SJCRH30 (cell line): ENCODE measurements at regions not wholly inside any gene's neighbourhood (a gene's known extent, or its start where the extent isn't known, plus 50 kb on each side); places are given as distances from the start of the nearest gene placed in this dataset.
"Not testable (repeated sequence)": the region's sequence is repeated elsewhere in the genome, so short reads cannot be mapped to it uniquely, and the experiment has no call there.

Experiments used
- DNase-seq, 2 experiments: peaks; one replicate each; pipeline ENCODE4 v3.0.0-alpha.2; 2015 to 2020
- H3K27ac ChIP-seq: fragments of 250-450 bp; sonication (Bioruptor Pico); 2 replicates; pipeline ENCODE4 v1.5.1; 2020; ENCODE audit warnings: mild to moderate bottlenecking, moderate library complexity
- H3K27me3 ChIP-seq: fragments of 250-450 bp; sonication (Bioruptor Pico); 2 replicates; pipeline ENCODE4 v1.5.1; 2020; ENCODE audit warnings: mild to moderate bottlenecking, moderate library complexity
- H3K36me3 ChIP-seq: fragments of 250-450 bp; sonication (Bioruptor Pico); 2 replicates; pipeline ENCODE4 v1.5.1; 2020; ENCODE audit warnings: mild to moderate bottlenecking, moderate library complexity
- H3K4me1 ChIP-seq: fragments of 250-450 bp; sonication (Bioruptor Pico); 2 replicates; pipeline ENCODE4 v1.5.1; 2020; ENCODE audit warnings: mild to moderate bottlenecking, moderate library complexity
- H3K4me3 ChIP-seq: fragments of 250-450 bp; sonication (Bioruptor Pico); 2 replicates; pipeline ENCODE4 v1.5.1; 2020; ENCODE audit warnings: mild to moderate bottlenecking, moderate library complexity
- H3K9me3 ChIP-seq: fragments of 250-450 bp; sonication (Bioruptor Pico); replicated peaks from 2 replicates; pipeline ENCODE4 v1.5.1; 2020; ENCODE audit warnings: mild to moderate bottlenecking, moderate library complexity

GRCh38 chr3:153818338-153818737 lies 302.9 kb upstream of the ARHGEF26 start:
- Histone ChIP-seq H3K9me3 (no peaks in the 10 kb centered on the region), H3K4me1 (no peaks in the 10 kb centered on the region), H3K27ac (no peak overlapping the region), H3K4me3 (no peak overlapping the region), H3K36me3 (no peaks in the 10 kb centered on the region), H3K27me3 (no peaks in the 10 kb centered on the region)
- no peak for DNase-seq

GRCh38 chr3:153820035-153820434 lies 301.2 kb upstream of the ARHGEF26 start:
- DNase-seq: no peak
- Histone ChIP-seq H3K36me3 (no peaks in the 10 kb centered on the region), H3K27me3 (no peaks in the 10 kb centered on the region), H3K9me3 (no peaks in the 10 kb centered on the region), H3K4me3 (no peak overlapping the region), H3K27ac (no peak overlapping the region), H3K4me1 (no peaks in the 10 kb centered on the region)

- DNase-seq: peak; percentile 66 to 79
- not testable (repeated sequence) for H3K36me3 ChIP-seq
These were observed 292.8 kb upstream of the ARHGEF26 start for GRCh38 chr3:153828346-153828745.

GRCh38 chr3:153829606-153830170 lies 291.5 kb upstream of the ARHGEF26 start:
- peaks cover 3% of the 10 kb centered on the region; the same call in 1 of the 2 replicates for H3K4me1 ChIP-seq
- H3K27ac ChIP-seq: no peak overlapping the region; the same call in 1 of the 2 replicates
- H3K27me3 ChIP-seq: no peaks in the 10 kb centered on the region
- no peaks in the 10 kb centered on the region for H3K36me3 ChIP-seq
- no peaks in the 10 kb centered on the region for H3K9me3 ChIP-seq
- no peak overlapping the region for H3K4me3 ChIP-seq
- no peak for DNase-seq

More at GRCh38 chr3:153828346-153828745, 292.8 kb upstream of the ARHGEF26 start:
- not testable (repeated sequence) for H3K4me1 ChIP-seq, H3K27me3 ChIP-seq, H3K4me3 ChIP-seq, H3K9me3 ChIP-seq
- H3K27ac ChIP-seq: peak overlapping the region; percentile 70

GRCh38 chr3:153830552-153830951 lies 290.6 kb upstream of the ARHGEF26 start:
- no peak for DNase-seq
- no peaks in the 10 kb centered on the region for H3K36me3 ChIP-seq
- no peak overlapping the region for H3K4me3 ChIP-seq
- H3K9me3 ChIP-seq: no peaks in the 10 kb centered on the region
- H3K4me1 ChIP-seq: peaks cover 3% of the 10 kb centered on the region; the same call in 1 of the 2 replicates
- H3K27me3 ChIP-seq: no peaks in the 10 kb centered on the region
- H3K27ac ChIP-seq: no peak overlapping the region

GRCh38 chr3:153835540-153835939 lies 285.6 kb upstream of the ARHGEF26 start:
- H3K9me3 ChIP-seq: no peaks in the 10 kb centered on the region
- DNase-seq: no peak
- no peak overlapping the region for H3K4me3 ChIP-seq
- H3K4me1 ChIP-seq: no peaks in the 10 kb centered on the region
- no peak overlapping the region for H3K27ac ChIP-seq
- no peaks in the 10 kb centered on the region for H3K36me3 ChIP-seq
- no peaks in the 10 kb centered on the region for H3K27me3 ChIP-seq

- Histone ChIP-seq H3K36me3 (no peaks in the 10 kb centered on the region), H3K9me3 (no peaks in the 10 kb centered on the region), H3K27ac (no peak overlapping the region), H3K4me1 (no peaks in the 10 kb centered on the region), H3K27me3 (no peaks in the 10 kb centered on the region), H3K4me3 (no peak overlapping the region)
- DNase-seq: no peak
These were observed 280.7 kb upstream of the ARHGEF26 start for GRCh38 chr3:153840487-153840886.

- DNase-seq: no peak
- H3K4me1 ChIP-seq: no peaks in the 10 kb centered on the region
- no peaks in the 10 kb centered on the region for H3K27me3 ChIP-seq
- H3K27ac ChIP-seq: no peak overlapping the region
- H3K4me3 ChIP-seq: no peak overlapping the region
- H3K9me3 ChIP-seq: no peaks in the 10 kb centered on the region
- H3K36me3 ChIP-seq: no peaks in the 10 kb centered on the region
These were observed 277.2 kb upstream of the ARHGEF26 start for GRCh38 chr3:153843994-153844393.

- H3K9me3 ChIP-seq: no peaks in the 10 kb centered on the region
- DNase-seq: no peak
These were observed 275.9 kb upstream of the ARHGEF26 start for GRCh38 chr3:153845311-153845710.

GRCh38 chr3:153848702-153849101 lies 272.5 kb upstream of the ARHGEF26 start:
- no peak for DNase-seq
- H3K27ac ChIP-seq: no peak overlapping the region

More at GRCh38 chr3:153845311-153845710, 275.9 kb upstream of the ARHGEF26 start:
- no peak overlapping the region for H3K27ac ChIP-seq
- H3K36me3 ChIP-seq: no peaks in the 10 kb centered on the region
- no peaks in the 10 kb centered on the region for H3K27me3 ChIP-seq
- H3K4me1 ChIP-seq: no peaks in the 10 kb centered on the region
- H3K4me3 ChIP-seq: no peak overlapping the region

GRCh38 chr3:153852355-153852754 lies 268.8 kb upstream of the ARHGEF26 start:
- H3K36me3 ChIP-seq: no peaks in the 10 kb centered on the region
- no peaks in the 10 kb centered on the region for H3K9me3 ChIP-seq
- no peaks in the 10 kb centered on the region for H3K4me1 ChIP-seq
- H3K27ac ChIP-seq: no peak overlapping the region
- no peak for DNase-seq
- no peak overlapping the region for H3K4me3 ChIP-seq
- H3K27me3 ChIP-seq: no peaks in the 10 kb centered on the region

More at GRCh38 chr3:153848702-153849101, 272.5 kb upstream of the ARHGEF26 start:
- H3K27me3 ChIP-seq: no peaks in the 10 kb centered on the region
- no peaks in the 10 kb centered on the region for H3K4me1 ChIP-seq
- H3K9me3 ChIP-seq: no peaks in the 10 kb centered on the region
- H3K4me3 ChIP-seq: no peak overlapping the region
- no peaks in the 10 kb centered on the region for H3K36me3 ChIP-seq

- H3K27ac ChIP-seq: no peak overlapping the region
- no peaks in the 10 kb centered on the region for H3K27me3 ChIP-seq
- DNase-seq: no peak
- H3K36me3 ChIP-seq: no peaks in the 10 kb centered on the region
- H3K9me3 ChIP-seq: no peaks in the 10 kb centered on the region
- no peak overlapping the region for H3K4me3 ChIP-seq
- H3K4me1 ChIP-seq: no peaks in the 10 kb centered on the region
These were observed 268.0 kb upstream of the ARHGEF26 start for GRCh38 chr3:153853163-153853562.

- H3K4me1 ChIP-seq: no peaks in the 10 kb centered on the region
- H3K27me3 ChIP-seq: no peaks in the 10 kb centered on the region
- no peak overlapping the region for H3K4me3 ChIP-seq
- DNase-seq: peak in 1 of 2 experiments; percentile 8
- no peak overlapping the region for H3K27ac ChIP-seq
- H3K36me3 ChIP-seq: no peaks in the 10 kb centered on the region
- no peaks in the 10 kb centered on the region for H3K9me3 ChIP-seq
These were observed 265.4 kb upstream of the ARHGEF26 start for GRCh38 chr3:153855772-153856171.

- no peak overlapping the region for H3K27ac ChIP-seq
- H3K36me3 ChIP-seq: no peaks in the 10 kb centered on the region
- no peak for DNase-seq
- no peak overlapping the region for H3K4me3 ChIP-seq
- no peaks in the 10 kb centered on the region for H3K9me3 ChIP-seq
- H3K27me3 ChIP-seq: no peaks in the 10 kb centered on the region
- H3K4me1 ChIP-seq: no peaks in the 10 kb centered on the region
These were observed 264.3 kb upstream of the ARHGEF26 start for GRCh38 chr3:153856932-153857331.

GRCh38 chr3:153864793-153865192 lies 256.4 kb upstream of the ARHGEF26 start:
- DNase-seq: no peak
- Histone ChIP-seq H3K27ac (no peak overlapping the region), H3K27me3 (no peaks in the 10 kb centered on the region)

GRCh38 chr3:153866901-153867300 lies 254.3 kb upstream of the ARHGEF26 start:
- no peak overlapping the region for H3K27ac ChIP-seq
- H3K9me3 ChIP-seq: no peaks in the 10 kb centered on the region
- H3K27me3 ChIP-seq: no peaks in the 10 kb centered on the region
- H3K4me1 ChIP-seq: no peaks in the 10 kb centered on the region
- no peak for DNase-seq
- no peak overlapping the region for H3K4me3 ChIP-seq
- H3K36me3 ChIP-seq: no peaks in the 10 kb centered on the region

More at GRCh38 chr3:153864793-153865192, 256.4 kb upstream of the ARHGEF26 start:
- Histone ChIP-seq H3K36me3 (no peaks in the 10 kb centered on the region), H3K9me3 (no peaks in the 10 kb centered on the region), H3K4me3 (no peak overlapping the region), H3K4me1 (no peaks in the 10 kb centered on the region)
